T-helper 1 cell treated with Interleukin-12 subunit alpha and Interleukin-12 subunit beta and Interleukin-4 antibody, amounts not matched to agents 30 μg/mL and 1 μg/mL, for 36 hours (primary cell): ENCODE measurements at regions not wholly inside any gene's neighbourhood (a gene's known extent, or its start where the extent isn't known, plus 50 kb on each side); places are given as distances from the start of the nearest gene placed in this dataset.
"Not testable (repeated sequence)": the region's sequence is repeated elsewhere in the genome, so short reads cannot be mapped to it uniquely, and the experiment has no call there.

ENCODE experiments used
- H3K27ac Mint-ChIP-seq: one replicate; pipeline ENCODE4 v1.8.0; 2021; ENCODE audit warnings: mild to moderate bottlenecking, mixed read lengths
- H3K27me3 Mint-ChIP-seq: one replicate; pipeline ENCODE4 v1.8.0; 2021; ENCODE audit warnings: low read depth, mixed read lengths
- H3K36me3 Mint-ChIP-seq: one replicate; pipeline ENCODE4 v1.8.0; 2021; ENCODE audit warnings: low read depth, mixed read lengths
- H3K4me1 Mint-ChIP-seq: one replicate; pipeline ENCODE4 v1.8.0; 2021; ENCODE audit warnings: low read depth, mixed read lengths
- H3K4me3 Mint-ChIP-seq: one replicate; pipeline ENCODE4 v1.8.0; 2021; ENCODE audit warnings: mild to moderate bottlenecking, moderate library complexity, mixed read lengths
- H3K9me3 Mint-ChIP-seq: one replicate; pipeline ENCODE4 v1.8.0; 2021; ENCODE audit warnings: mixed read lengths

DNA sequence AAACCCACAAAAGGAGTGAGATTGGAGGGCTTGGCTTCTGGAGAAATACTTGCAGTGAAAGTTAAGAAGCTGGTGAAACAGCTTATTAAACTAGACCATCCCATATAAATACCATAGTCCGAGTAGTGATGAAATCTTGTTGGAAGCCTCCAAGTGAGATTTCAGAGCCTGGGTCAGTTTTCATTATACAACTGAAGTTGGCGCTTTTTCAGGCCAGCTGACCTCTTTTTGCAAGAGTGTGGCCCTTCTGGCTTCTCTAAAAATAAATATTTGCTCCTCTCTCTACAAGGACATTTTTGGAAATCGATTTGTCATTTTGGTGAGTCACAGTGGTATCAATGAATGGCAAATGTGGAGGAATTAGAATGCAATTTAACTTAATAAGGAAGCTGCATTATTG lies 51.2 kb upstream of the THRB start:
- Mint-ChIP-seq H3K27me3 (no peaks in the 10 kb centered on the region), H3K27ac (no peak overlapping the region), H3K9me3 (no peaks in the 10 kb centered on the region)

DNA sequence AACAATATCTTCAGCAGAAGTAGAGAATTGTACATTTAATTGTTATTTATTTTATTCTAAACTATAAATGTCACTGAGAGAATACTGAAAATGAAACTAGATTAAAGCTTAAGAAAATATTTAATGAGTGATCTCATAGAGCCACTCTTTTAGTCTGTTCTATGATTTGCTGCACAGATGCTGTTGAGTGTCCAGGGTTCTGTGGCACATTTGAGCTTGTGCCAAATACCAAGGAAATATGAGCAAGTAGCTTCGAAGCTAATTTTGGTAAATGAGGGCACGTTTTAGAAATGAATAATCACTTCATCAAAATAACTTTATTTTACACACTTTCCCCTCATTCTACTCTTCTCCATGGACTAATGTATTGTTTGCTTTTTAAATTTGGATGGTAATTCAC lies 53.6 kb upstream of the THRB start:
- Mint-ChIP-seq H3K4me1 (no peaks in the 10 kb centered on the region), H3K4me3 (no peak overlapping the region), H3K27ac (no peak overlapping the region), H3K36me3 (no peaks in the 10 kb centered on the region), H3K27me3 (no peaks in the 10 kb centered on the region), H3K9me3 (no peaks in the 10 kb centered on the region)

More for the DNA sequence above, 51.2 kb upstream of the THRB start:
- Mint-ChIP-seq H3K4me3 (no peak overlapping the region), H3K36me3 (no peaks in the 10 kb centered on the region), H3K4me1 (no peaks in the 10 kb centered on the region)

DNA sequence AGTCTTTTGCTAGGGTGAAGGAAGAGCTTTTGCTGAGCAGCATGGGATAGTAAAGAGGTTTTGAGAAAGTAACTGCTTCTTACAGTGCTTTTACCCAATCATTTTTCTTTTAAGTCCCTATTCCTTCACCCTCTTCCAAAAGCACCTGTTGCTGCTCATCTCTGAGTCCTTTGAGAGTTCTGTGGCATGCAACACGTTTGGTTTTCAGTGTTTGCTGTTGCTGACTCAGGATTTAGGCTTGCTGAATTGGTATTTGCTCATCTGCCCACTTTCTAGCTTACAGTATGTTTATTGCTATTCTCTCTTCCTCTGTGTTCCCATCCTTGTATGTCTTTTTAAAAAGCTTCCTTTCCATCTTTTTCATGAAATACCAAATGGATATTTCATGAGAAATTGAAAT lies 55.9 kb upstream of the THRB start:
- no peak overlapping the region for H3K4me3 Mint-ChIP-seq
- H3K36me3 Mint-ChIP-seq = no peaks in the 10 kb centered on the region
- no peaks in the 10 kb centered on the region for H3K9me3 Mint-ChIP-seq
- no peak overlapping the region for H3K27ac Mint-ChIP-seq
- no peaks in the 10 kb centered on the region for H3K27me3 Mint-ChIP-seq
- no peaks in the 10 kb centered on the region for H3K4me1 Mint-ChIP-seq

DNA sequence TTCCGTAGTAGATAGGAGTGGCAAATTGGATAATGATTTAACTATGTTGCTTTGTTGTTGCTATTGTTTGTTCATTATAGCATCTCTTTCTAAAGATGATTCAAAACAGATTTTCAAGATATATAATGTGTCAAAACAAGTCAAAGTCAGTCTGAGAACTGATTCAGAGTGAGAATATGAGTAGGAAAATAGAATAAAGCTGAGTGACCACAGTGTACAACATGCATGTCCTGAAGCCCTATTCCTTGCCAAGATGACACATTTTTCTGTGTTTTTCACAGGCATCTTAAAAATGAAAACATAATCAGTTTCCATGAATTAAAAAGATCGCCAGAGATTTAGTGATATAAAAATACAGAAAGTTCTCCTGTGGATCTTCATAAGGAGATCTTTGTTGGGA lies 57.0 kb upstream of the THRB start:
- H3K4me1 Mint-ChIP-seq = no peaks in the 10 kb centered on the region
- no peaks in the 10 kb centered on the region for H3K27me3 Mint-ChIP-seq
- no peaks in the 10 kb centered on the region for H3K36me3 Mint-ChIP-seq
- no peak overlapping the region for H3K4me3 Mint-ChIP-seq
- H3K9me3 Mint-ChIP-seq = no peaks in the 10 kb centered on the region
- no peak overlapping the region for H3K27ac Mint-ChIP-seq

DNA sequence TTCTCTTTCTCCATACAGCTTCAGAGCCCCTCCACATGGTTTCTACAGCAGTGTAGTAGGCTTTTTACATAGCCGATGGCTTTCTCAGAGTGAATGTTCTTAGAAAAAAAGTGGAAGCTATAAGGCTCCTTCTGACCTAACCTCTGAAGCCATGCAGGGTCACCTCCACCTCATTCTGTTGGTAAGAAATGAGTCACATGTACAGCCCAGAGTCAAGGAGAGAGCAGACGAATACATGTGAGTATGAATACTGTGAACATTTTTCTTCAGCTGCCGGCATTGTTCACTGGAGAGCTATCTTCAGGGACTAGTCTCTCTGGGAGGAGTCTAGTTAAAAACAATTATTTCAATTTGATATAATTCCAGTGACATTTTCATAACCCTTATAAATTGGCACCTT lies 68.2 kb upstream of the THRB start:
- Mint-ChIP-seq H3K27me3 (no peaks in the 10 kb centered on the region), H3K36me3 (no peaks in the 10 kb centered on the region), H3K27ac (no peak overlapping the region), H3K9me3 (no peaks in the 10 kb centered on the region), H3K4me3 (no peak overlapping the region), H3K4me1 (no peaks in the 10 kb centered on the region)

DNA sequence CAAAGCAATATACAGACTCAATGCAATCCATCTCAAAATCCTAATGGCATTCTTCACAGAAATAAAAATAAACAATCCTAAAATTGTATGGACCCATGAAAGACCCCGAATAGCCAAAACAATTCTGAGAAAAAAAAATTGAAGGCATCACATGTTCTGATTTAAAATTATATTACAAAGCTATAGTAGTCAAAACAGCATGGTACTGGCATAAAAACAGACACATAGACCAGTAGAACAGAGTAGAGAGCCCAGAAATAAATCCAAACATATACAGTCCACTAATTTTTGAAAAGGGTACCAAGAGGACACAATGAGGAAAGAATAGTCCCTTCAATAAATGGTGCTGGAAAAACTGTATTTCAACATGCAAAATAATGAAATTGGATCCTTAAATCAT lies 70.4 kb upstream of the THRB start:
- H3K4me1 Mint-ChIP-seq = no peaks in the 10 kb centered on the region
- no peak overlapping the region for H3K27ac Mint-ChIP-seq
- no peaks in the 10 kb centered on the region for H3K27me3 Mint-ChIP-seq
- no peaks in the 10 kb centered on the region for H3K36me3 Mint-ChIP-seq
- H3K4me3 Mint-ChIP-seq = no peak overlapping the region
- no peaks in the 10 kb centered on the region for H3K9me3 Mint-ChIP-seq

DNA sequence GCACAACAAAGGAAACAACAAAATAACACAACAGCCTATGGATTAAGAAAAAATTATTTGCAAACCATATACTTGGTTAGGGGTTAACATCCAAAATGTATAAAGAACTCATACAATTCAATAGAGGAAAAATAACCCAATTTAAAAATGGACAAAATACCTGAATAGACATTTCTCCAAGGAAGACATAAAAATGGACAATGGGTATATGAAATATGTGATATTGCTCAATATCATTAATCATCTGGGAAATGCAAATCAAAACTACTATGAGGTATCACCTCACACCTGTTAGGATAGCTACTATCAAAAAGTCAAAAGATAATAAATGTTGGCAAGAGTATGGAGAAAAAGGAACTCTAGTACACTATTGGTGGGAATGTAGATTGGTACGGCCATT lies 71.0 kb upstream of the THRB start:
- Mint-ChIP-seq H3K9me3 (no peaks in the 10 kb centered on the region), H3K27me3 (no peaks in the 10 kb centered on the region), H3K36me3 (no peaks in the 10 kb centered on the region), H3K4me1 (no peaks in the 10 kb centered on the region), H3K27ac (no peak overlapping the region), H3K4me3 (no peak overlapping the region)

DNA sequence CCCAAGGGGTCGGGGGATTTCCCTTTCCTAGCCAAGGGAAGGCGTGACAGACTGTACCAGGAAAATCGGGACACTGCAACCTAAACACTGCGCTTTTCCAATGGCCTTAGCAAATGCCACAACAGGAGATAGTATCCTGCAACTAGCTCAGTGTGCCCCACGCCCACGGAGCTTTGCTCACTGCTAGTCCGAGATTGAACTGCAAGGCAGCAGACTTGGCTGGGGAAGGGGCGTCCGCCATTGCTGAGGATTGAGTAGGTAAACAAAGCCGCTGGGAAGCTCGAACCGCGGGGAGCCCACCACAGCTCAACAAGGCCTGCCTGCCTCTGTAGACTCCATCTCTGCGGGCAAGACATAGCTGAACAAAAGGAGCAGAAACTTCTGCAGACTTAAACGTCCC lies 72.3 kb upstream of the THRB start:
- no peak overlapping the region for H3K27ac Mint-ChIP-seq
- no peaks in the 10 kb centered on the region for H3K4me1 Mint-ChIP-seq
- no peaks in the 10 kb centered on the region for H3K9me3 Mint-ChIP-seq
- no peaks in the 10 kb centered on the region for H3K27me3 Mint-ChIP-seq
- no peak overlapping the region for H3K4me3 Mint-ChIP-seq
- H3K36me3 Mint-ChIP-seq = no peaks in the 10 kb centered on the region

DNA sequence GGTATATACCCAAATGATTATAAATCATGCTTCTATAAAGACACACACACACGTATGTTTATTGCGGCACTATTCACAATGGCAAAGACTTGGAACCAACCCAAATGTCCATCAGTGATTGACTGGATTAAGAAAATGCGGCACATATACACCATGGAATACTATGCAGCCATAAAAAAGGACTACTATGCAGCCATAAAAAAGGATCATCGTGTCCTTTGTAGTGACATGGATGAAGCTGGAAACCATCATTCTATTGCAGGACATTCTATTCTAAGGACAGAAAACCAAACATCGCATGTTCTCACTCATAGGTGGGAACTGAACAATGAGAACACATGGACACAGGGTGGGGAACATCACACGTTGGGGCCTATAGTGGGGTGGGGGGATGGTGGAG lies 77.8 kb upstream of the THRB start:
- H3K4me3 Mint-ChIP-seq, H3K27ac Mint-ChIP-seq, H3K36me3 Mint-ChIP-seq, H3K27me3 Mint-ChIP-seq, H3K4me1 Mint-ChIP-seq, H3K9me3 Mint-ChIP-seq: not testable (repeated sequence)

DNA sequence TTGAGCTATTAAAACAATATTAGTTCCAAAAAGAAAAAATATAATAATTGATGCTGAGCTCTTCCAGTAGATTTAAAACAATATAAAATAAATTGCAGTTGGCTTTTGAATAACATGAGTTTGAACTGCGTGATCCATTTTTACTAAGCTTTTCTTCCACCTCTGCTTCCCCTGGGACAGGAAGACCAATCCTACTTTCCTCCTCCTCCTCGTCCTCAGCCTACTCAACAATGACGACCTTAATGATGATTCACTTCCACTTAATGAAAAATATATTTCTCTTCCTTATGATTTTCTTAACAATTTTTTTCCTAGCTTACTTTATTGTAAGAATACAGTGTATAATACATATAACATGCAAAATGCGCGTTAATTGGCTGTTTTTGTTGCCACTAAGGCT lies 78.9 kb upstream of the THRB start:
- no peak overlapping the region for H3K4me3 Mint-ChIP-seq

DNA sequence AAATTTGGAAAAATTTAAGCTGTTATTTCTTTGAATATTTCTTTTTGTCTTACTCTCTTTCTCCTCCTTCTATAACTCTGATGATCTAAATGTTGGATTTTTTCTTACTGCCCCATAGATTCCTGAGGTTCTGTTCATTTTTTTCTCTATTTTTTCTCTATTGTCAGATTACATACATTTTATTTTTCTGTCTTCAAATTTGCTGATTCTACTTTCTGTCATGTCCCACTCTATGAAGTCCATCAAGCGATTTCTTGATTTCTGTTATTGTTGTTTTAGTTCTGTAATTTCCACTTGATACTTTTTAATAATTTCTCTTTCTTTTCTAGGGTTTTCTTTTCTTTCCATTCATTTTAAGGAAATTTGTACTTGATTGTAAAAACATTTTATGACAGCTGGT lies 83.7 kb upstream of the THRB start:
- Mint-ChIP-seq H3K27ac (no peak overlapping the region), H3K4me1 (no peaks in the 10 kb centered on the region), H3K4me3 (no peak overlapping the region), H3K27me3 (no peaks in the 10 kb centered on the region), H3K9me3 (peaks cover 4% of the 10 kb centered on the region), H3K36me3 (no peaks in the 10 kb centered on the region)

More for the DNA sequence above, 78.9 kb upstream of the THRB start:
- Mint-ChIP-seq H3K9me3 (peaks cover 4% of the 10 kb centered on the region), H3K27ac (no peak overlapping the region), H3K4me1 (no peaks in the 10 kb centered on the region), H3K36me3 (no peaks in the 10 kb centered on the region), H3K27me3 (no peaks in the 10 kb centered on the region)

DNA sequence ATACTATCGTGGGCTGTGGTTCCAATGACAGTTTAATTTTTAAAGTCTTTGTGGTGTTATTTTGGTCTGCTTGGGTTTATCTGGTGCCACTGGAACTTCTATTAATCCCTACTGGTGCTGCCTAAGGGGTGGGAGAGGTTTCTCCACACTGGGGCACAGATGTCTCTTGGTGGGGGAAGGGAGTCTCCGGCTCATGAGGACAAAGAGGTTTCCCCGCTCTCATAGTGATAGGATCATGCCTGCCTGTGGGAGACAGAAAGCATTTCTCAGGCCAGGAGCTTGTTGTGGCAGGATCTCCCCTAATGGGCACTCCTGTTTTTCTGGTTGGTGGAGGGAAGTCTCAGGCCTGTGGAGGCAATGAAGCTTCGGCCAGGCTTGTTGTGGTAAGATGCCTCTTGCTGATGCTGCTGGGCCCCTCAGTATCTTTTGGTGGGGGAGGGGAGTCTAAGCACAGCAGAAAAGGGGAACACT lies 84.3 kb upstream of the THRB start:
- H3K36me3 Mint-ChIP-seq = no peaks in the 10 kb centered on the region
- H3K27me3 Mint-ChIP-seq = no peaks in the 10 kb centered on the region
- no peak overlapping the region for H3K4me3 Mint-ChIP-seq
- no peak overlapping the region for H3K27ac Mint-ChIP-seq
- no peaks in the 10 kb centered on the region for H3K4me1 Mint-ChIP-seq
- no peaks in the 10 kb centered on the region for H3K9me3 Mint-ChIP-seq

DNA sequence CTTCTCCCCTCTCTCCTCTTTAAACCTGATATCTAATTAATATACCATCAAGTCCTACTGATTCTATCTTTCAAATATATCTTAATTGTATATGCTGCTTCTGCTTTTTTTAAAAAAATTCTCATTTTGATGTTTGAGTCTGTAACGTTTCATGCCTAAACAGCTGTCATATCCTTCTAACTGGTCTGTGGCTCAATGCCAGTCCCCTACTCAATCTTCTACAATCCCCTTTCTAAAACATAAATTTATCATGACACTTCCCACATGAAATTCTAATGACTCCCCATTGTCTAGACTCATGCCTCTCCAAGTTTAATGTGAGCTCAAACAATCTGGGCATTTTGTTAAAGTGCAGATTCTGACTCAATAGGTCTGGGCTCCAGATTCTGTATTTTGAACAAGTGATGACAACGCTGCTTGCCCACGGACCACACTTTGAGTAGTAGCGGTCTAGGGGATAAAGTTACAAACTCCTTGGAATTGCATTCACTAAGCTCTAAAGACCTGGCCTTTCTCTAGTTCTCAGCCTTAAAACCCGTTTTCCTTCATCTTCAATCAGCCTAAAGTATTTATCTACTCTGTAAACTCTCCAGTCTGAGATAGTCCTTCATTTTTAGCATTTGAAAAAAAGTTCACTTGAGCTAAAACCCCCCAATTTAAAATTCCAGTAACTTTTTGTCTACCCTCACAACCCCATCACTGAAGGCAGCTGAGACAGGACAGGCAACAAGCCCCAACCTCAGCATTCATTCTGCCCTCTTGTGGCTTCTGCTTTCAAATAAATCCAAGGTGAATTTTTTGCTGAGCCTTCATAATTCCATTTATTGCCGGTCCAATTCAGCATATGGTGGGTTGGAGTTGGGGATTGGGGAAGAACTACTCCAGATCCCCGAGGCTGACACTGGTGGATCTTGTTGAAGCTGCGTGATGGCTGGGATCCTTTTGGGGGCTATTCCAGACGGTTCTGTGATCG lies 88.1 kb upstream of the THRB start:
- Mint-ChIP-seq H3K9me3 (no peaks in the 10 kb centered on the region), H3K27me3 (no peaks in the 10 kb centered on the region), H3K27ac (no peak overlapping the region), H3K4me3 (no peak overlapping the region), H3K36me3 (no peaks in the 10 kb centered on the region), H3K4me1 (no peaks in the 10 kb centered on the region)

DNA sequence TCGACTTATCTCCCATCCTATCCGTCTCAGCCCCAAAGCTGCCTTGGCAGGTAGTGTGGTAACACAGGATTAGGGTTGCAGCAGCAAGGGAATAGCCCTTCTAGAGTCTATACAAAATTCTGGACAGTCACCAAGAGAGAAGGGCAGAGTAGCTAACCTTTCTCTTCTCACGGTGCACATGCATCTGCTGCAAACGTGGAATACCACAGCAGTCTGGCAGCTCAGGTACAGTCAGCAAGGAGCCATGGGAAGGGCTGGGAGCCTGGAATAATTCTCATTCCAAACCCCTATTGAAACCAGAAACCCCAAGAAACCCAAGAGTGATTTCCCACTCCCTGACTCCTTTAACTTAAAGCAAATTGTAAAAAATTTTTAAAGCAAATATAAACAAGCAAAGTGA lies 92.3 kb upstream of the THRB start:
- Mint-ChIP-seq H3K27ac (no peak overlapping the region), H3K27me3 (no peaks in the 10 kb centered on the region), H3K4me1 (no peaks in the 10 kb centered on the region), H3K36me3 (no peaks in the 10 kb centered on the region), H3K9me3 (no peaks in the 10 kb centered on the region), H3K4me3 (no peak overlapping the region)

DNA sequence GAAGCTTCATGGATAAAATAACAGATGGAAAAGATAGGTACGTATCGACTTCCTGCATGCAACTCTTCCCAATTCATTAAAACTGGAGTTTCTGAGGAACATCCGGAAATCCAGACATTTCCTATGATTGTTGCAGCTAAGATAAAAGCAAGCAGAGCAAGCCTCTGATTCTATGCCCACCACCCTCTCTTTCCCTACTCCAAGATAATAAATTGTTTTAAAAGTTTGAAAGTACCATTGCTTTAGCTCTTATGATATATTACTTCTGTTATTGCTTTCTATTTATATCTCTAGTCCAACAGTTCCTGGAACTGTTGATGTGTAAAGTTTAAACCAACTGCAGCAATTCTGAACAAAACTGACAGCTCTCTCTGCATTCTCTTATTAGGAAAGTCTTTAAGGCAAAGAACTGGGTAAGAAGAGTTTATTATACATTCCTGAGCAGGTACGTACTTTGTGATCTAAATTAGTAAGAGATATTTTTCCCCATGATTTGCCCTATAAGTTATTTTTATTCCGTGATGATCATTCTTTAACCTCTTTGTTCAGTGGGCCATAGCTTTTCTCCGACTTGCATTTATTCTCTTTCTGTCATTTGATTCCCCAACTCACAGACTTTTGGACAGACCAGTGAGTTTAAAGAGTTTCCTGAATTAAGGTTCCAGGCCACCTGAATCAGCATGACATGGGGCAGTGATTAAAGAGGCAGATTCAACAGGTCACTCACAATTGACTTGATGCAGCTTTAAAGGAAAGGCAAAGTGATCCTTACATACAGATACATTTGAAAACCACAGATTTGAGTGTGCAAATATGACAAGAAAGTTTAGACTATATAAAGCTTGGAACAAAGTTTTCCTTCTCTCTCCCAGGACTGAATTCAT lies 94.2 kb upstream of the THRB start:
- no peaks in the 10 kb centered on the region for H3K36me3 Mint-ChIP-seq
- no peaks in the 10 kb centered on the region for H3K9me3 Mint-ChIP-seq
- H3K4me3 Mint-ChIP-seq = no peak overlapping the region
- no peaks in the 10 kb centered on the region for H3K27me3 Mint-ChIP-seq
- no peaks in the 10 kb centered on the region for H3K4me1 Mint-ChIP-seq
- H3K27ac Mint-ChIP-seq = no peak overlapping the region
